GM12878 (cell line): ENCODE measurements at regions not wholly inside any gene's neighbourhood (a gene's known extent, or its start where the extent isn't known, plus 50 kb on each side); places are given as distances from the start of the nearest gene placed in this dataset.

ENCODE experiments used
- CTCF ChIP-seq, 3 experiments: IDR thresholded peaks in 2 of 3; conservative IDR thresholded peaks in 1 of 3; 2 replicates each; pipeline ENCODE4 v1.5.1; 2011; ENCODE audit warnings: low read depth in 3 of 3, low read length in 3 of 3, mild to moderate bottlenecking in 3 of 3, control low read depth in 2 of 3, moderate library complexity in 2 of 3, inconsistent platforms in 1 of 3, mixed read lengths in 1 of 3; ENCODE audit not compliant: control insufficient read depth in 2 of 3, insufficient read depth in 1 of 3; ENCODE audit errors: extremely low read depth in 1 of 3
- EZH2 ChIP-seq: IDR thresholded peaks from 2 replicates; pipeline ENCODE4 v1.6.1; 2012; ENCODE audit warnings: low read depth, mild to moderate bottlenecking, control low read depth, inconsistent platforms, low read length, borderline replicate concordance; ENCODE audit not compliant: control insufficient read depth
- MTA2 ChIP-seq: fragments of 450-650 bp; IDR thresholded peaks from 2 replicates; pipeline ENCODE4 v1.6.1; 2016; ENCODE audit warnings: low read depth, mild to moderate bottlenecking, moderate library complexity
- MXI1 ChIP-seq: fragments of 150-350 bp; IDR thresholded peaks from 2 replicates; pipeline ENCODE4 v1.6.1; 2011; ENCODE audit warnings: low read depth, mild to moderate bottlenecking, inconsistent platforms, low read length, improper control_type of control experiment
- NFIC ChIP-seq: IDR thresholded peaks from 2 replicates; pipeline ENCODE4 v1.6.1; 2012; ENCODE audit warnings: low read depth, mild to moderate bottlenecking, inconsistent platforms, low read length, moderate library complexity
- USF1 ChIP-seq: IDR thresholded peaks from 2 replicates; pipeline ENCODE4 v1.6.1; 2011; ENCODE audit warnings: borderline replicate concordance, low read depth, mild to moderate bottlenecking, moderate library complexity, mixed read lengths, low read length; ENCODE audit not compliant: insufficient read depth; ENCODE audit errors: extremely low read length

DNA sequence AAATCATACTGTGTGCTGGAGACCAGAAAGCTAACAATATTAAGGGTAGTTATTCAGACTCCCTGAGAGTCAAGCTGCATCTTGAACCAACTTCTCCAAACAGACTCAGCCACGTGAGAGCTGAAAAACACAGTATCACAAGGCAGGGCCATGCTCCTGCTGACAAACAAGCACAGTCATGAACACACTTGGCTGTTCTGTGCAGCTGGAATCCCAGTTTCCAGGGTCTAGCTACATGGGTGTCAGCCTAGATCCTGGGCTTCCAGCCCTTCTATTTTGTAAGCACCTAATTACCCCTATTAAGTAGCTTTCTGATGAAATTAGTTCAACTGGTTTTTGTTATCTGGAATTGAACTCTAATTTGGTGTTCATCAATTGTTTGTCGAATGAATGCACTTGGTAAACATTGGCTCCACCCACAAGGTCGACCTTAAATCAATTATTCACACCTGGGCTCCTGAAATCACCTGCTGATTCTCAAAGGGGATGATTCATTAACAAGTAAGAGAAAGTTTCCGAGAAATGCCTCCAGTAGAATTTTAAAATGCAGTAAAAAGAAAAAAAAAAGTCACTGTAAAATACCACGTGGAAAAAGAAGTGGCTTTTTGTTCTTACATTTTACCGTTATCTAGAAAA is 179.3 kb downstream of the ZC3H11B start:
- no peak for TF ChIP-seq USF1
- no peak for TF ChIP-seq MTA2
- no peak for TF ChIP-seq MXI1
- no peak for TF ChIP-seq EZH2
- TF ChIP-seq CTCF (IDR thresholded peaks at IDR 0.05 in 2 of 3, conservative IDR thresholded peaks at IDR 0.05 in 1 of 3; ENCODE audit: control insufficient read depth in 2 of 3, extremely low read depth in 1 of 3, insufficient read depth in 1 of 3, low read depth in 3 of 3, low read length in 3 of 3) = no peak
- TF ChIP-seq NFIC = no peak
